Mammary epithelial cell (primary cell): ENCODE measurements at regions not wholly inside any gene's neighbourhood (a gene's known extent, or its start where the extent isn't known, plus 50 kb on each side); places are given as distances from the start of the nearest gene placed in this dataset.

Experiments used
- CTCF ChIP-seq, 2 donors: IDR thresholded peaks in 1 of 2; conservative IDR thresholded peaks in 1 of 2; 2 replicates each; pipeline ENCODE4 v1.5.1; 2011 to 2012; ENCODE audit warnings: inconsistent platforms in 2 of 2, low read length in 2 of 2, mild to moderate bottlenecking in 2 of 2, control low read depth in 1 of 2, low read depth in 1 of 2; ENCODE audit not compliant: insufficient read depth in 1 of 2; ENCODE audit errors: extremely low read depth in 1 of 2
- EZH2 ChIP-seq: IDR thresholded peaks from 2 replicates; pipeline ENCODE4 v1.6.1; 2012; ENCODE audit warnings: low read length, inconsistent platforms, borderline replicate concordance

- TF ChIP-seq CTCF (conservative IDR thresholded peaks at IDR 0.05 in 1 of 2, IDR thresholded peaks at IDR 0.05 in 1 of 2; ENCODE audit: extremely low read depth in 1 of 2, insufficient read depth in 1 of 2, low read depth in 1 of 2, low read length in 2 of 2) = no peak
- TF ChIP-seq EZH2 = no peak
These were observed 353.6 kb upstream of the TNRC6C start for GRCh38 chr17:77604973-77605313.
